NOMO-1 treated with DMSO at 0.1 percent for 48 hours (cell line): ENCODE measurements at regions not wholly inside any gene's neighbourhood (a gene's known extent, or its start where the extent isn't known, plus 50 kb on each side); places are given as distances from the start of the nearest gene placed in this dataset.
"Not testable (repeated sequence)": the region's sequence is repeated elsewhere in the genome, so short reads cannot be mapped to it uniquely, and the experiment has no call there.

ENCODE experiments used
- DNase-seq: peaks from one replicate; lab custom pipeline; 2025; ENCODE audit not compliant: unreplicated experiment; lab: John Stamatoyannopoulos, UW

DNA sequence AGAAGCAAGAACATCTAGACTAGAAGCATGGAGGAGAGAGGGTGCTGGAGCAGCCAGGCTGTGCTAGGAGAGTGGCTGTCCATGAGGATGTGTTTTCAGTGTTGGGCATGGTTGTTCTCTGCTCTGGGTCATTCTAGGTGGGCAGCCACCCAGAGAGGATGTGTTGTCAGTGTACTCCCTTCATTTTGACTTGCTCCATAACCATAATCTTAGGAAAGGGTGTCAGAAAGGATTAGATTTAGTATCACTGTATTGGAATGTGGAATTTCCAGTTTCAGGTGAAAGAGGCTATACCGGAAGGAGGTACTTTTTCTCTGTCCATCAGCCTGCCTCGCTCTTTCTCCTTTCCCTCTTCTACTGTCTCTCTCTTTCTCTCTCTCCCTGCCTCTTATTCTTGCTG is 474.5 kb upstream of the PODXL start:
- DNase-seq: no peak

DNA sequence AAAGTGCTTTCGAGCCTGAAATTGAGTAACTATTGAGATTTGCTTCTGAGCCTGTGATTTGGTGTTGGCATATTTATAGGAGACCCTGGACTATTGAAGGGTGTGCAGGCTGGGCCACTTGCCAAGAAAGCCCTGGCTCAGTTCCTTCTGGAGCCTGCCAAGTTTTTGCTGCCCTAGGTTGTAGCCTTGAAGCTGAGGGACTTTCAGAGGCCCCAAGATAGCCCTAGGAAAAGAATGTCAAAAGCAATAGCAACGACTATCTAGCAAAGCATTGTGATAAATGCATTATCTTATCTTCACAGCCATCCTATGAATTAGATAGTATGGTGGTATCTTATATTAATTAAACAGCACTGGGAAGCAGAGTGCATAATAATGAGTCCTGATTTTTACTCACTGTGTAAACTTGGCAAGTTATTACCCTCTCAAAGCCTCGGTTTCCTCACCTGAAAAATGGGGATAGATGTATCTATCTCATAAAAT is 473.7 kb upstream of the PODXL start:
- DNase-seq: no peak

DNA sequence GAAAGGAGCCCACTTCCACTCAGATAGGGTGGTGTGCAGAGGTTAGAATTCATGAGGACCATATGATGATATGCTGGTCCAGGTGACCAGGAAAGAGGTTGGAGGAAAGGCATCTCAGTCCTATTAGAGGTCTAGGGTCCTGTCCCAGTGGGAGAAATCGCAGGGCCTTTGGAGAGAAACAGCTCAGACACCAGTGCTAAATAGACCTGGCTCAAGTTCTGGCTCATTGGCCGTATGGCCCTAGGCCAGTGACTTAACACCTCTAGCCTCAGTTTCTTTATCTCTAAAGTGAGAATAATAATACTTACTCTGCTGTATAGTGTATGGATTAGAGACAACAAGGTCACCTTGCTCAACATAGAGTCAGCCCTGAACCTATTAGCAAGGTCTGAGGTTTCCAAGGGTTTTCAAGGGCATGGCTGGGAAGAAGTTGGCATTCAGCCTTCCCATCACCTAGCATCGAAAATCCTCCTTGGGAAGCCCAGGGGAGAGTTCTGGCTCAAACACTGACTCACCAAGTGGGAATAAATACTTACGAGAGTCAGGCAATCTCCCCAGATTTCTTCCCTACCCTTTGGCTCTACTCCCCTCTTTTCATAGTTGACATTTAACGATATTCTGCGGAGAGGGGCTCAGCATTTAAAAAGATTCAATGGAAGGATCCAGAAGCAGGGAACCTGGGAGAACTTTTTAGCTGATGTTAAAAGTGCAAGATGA is 473.1 kb upstream of the PODXL start:
- DNase-seq: no peak

DNA sequence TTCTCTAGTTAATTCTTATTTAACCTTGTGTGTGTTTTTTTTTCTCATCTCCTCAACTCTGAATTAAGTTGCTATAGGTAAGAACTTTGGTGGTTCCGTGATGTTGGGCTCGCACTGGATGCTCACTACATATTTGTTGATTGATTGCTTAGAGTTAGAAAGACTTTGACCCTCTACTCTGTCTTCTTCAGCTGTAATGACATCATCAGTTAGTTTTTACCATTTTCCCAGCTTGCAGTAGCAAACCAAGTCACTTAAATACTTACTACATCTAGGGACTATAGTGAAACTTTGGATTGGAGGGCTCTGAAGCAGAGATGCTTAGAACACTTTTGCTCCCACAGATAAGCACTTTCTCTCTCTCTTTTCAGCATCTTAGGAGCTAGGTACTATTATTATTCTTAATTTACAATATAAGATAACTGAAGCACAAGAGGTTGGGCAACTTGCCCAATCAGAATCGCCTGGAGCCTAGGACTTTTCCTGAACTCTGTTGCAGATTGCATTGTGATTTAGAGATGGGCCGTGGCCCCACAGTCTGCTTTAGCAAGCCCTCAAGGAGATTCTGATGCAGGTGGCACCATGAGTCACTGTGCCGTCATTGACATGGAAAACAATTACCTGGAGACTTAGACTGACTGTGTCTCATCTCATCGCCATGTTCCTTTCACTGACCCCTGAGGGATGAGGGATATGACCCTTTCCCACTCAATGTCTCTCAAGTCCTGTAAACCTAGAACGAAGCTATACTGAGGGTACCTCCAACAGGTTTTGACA is 471.9 kb upstream of the PODXL start:
- no peak for DNase-seq

DNA sequence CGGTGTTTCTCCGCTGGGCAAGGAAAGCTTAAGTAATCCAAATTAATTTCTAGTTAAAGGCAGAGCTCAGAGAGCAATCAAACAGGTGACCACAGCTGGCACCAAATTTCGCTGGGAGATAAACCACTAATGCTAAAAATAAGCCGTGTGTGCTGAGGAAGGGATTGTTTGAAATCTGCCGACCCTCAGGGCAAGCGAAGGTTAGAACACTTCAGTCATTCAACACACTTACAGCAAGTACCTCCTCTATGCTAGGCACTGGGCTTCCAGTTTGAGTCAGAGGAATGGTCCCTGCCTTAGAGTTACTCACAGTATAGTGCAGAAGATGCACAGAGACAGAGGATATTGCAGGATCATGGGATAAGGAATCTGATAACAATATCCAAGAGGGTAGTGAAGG is 467.9 kb upstream of the PODXL start:
- DNase-seq: no peak

DNA sequence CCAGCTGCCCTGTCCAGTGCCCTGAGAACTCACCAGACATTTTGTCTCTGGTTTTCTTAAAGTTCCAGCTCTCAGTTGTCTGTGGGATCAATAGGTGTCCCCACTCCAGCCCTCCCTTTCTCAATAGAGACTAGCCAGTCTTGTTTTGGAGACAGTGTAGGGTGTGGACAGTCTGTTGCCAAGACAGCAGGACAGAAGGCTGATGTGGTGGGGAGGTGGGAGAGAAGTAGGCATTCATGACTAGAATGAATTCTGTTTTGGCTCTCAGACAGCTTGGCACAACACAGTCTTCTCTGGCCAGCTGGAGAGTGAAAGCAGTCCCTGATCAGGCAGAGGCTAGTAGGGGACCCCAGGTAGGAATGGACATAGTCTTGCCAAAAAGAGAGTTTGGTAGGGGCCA is 467.0 kb upstream of the PODXL start:
- no peak for DNase-seq

DNA sequence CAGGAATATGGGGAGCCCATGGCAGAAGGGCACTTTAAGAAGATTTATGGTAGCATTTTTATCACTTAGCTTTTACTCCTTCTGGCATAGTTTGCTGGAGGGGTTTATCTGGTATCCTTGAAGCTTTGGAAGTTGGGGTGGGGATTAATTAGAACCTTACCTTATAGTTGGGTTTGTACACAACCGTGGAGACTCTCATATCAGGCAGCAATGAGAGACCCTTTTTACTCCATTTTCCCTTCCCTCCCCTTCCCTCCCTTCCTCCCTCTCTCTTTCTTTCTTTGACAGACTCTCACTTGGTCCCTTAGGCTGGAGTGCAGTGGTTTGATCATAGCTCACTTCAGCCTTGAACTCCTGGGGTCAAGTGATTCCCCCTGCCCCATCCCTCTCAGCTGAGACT is 465.8 kb upstream of the PODXL start:
- DNase-seq: no peak

DNA sequence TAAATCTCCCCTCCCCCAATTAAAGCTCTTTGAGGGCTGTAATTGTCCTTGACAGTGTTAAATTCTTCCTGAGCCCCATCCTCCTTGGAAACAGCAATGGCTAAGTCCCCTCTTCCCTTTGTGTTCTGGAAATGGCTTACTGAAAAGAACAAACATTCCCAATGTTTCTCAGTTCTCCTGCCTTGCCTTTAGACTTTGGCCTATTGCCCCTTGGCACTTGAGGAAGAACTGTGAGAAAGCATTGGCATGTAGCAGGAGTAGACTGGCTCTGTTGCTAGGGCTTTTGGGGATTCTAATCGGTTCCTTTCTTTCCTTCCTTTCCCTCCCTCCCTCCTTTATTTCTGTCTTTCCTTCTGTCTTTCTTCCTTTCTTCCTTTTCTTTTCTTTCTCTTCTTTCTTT is 463.3 kb upstream of the PODXL start:
- no peak for DNase-seq

DNA sequence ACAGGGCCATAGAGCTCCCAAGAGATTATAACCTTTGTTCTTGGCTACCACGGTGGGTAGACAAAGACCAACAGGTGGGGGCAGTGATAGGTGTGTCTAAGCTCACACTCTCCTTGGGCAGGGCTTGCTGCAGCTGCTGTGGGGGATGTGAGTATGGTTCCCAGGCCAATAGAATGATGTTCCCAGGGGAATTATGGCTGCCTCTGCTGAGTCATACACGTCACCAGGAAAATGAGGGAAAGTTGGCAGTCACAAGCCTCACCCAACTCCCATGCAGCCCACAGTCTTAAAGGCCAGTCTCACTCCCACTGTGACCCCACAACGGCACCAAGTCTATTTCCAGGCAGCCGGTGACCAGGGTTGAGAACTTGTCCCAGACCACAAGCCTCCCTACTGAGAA is 453.4 kb upstream of the PODXL start:
- no peak for DNase-seq

DNA sequence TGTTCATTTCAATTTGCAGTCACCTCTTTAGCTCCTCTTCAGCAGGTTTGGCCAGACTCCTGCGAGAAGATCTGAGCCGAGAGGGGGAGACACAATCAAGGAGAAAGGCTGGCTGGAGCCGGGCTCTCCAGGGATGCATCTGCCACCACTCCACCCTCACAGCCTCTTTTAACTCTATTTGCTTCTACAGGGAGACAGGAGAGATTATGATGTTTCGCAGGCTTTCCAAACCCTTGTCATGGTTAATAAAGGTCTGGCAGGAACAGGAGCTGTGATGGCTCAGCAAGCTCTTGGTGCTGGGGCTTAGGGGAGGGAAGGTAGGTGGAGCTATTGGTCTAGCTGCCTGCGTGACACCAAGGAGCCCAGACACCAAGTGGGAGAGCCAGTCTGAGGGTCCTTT is 448.1 kb upstream of the PODXL start:
- DNase-seq: no peak

DNA sequence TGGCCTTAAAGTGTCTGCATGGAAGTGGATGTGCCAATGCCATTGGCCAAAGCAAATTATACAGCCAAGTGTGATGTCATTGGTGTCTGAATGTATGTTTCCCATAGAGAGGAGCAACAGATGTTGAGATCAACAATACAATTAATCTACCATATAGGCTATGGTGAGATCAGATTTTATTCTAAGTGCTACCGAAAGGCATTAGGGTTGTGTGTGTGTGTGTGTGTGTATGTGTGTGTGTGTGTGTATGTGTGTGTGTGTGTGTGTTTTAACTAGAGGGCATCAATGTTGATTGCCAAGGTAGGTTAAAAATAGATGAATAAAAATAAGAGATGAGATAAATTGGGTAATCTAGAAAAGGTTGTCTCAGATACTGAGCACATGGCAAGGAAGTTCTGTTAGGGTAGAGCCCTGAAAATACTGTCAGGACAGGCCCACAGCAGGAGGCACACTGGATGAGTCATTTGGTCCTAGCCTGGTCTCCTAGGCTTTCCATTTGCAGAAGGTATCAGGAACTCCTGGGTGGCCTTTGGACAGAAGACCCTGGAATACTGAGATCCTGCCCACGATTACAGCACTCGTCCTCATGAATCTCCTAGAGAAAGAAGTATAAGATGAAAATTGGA is 446.0 kb upstream of the PODXL start:
- DNase-seq: no peak

DNA sequence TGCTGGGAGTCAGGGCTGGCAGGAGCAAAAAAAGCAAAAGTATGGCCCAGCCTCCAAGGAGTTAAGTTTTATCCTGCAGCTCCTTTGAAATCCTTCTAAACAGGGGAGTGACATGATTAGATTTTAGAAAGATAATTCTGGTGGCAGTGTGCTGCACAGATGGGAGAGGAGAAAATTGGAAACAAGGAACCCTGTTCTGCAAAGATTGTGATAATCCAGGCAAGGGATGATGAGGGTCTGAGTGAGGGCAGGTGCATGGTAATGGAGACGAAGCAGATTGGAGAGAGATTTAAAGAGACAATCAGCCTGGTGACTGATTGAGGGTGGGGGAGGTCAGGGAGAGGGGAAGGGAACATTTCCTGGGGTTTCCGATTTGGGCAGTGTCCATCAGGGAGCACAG is 444.7 kb upstream of the PODXL start:
- no peak for DNase-seq

DNA sequence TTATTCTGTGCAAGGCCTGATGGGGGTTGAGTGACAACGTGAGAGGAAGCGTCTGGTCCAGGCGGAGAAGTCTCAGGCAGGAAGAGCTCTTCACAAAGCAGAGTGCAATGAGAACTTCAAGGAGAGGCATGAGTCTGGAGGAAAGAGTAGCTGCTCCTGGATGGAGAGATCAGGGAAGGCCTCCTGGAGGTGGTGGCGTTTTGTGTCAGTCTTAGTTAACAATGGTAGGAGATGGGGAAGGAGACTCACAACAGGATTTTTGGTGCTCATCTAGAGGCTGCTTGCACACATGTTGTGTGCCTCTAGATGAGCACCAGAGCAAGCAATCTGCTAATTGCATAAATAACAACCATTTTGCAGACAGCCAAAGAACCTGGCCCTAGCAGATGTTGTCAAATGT is 442.8 kb upstream of the PODXL start:
- DNase-seq: no peak

DNA sequence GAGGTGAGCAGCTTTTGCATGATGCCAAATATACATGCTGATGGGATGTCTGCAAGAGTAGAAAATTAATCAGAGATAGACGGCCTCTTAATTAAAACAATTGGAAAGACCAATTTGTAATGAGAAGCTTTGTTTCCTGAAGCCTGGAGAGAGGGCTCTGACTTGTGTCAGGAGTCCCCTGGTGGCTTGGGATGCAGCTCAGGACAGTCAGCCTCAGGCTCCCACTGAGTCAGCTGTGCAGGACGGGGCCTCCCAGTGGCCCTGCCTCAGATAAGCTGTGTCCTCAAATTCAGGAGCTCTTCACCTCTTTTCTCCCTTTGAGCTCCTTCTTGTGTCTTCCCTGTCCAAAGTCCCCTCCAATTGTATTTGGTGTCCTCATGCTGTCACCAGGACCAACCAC is 438.9 kb upstream of the PODXL start:
- DNase-seq: no peak

DNA sequence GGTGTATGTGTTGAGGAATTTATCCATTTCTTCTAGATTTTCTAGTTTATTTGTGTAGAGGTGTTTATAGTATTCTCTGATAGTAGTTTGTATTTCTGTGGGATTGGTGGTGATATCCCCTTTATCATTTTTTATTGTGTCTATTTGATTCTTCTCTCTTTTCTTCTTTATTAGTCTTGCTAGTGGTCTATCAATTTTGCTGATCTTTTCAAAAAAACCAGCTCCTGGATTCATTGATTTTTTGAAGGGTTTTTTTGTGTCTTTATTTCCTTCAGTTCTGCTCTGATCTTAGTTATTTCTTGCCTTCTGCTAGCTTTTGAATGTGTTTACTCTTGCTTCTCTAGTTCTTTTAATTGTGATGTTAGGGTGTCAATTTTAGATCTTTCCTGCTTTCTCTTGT is 424.6 kb upstream of the PODXL start:
- DNase-seq: not testable (repeated sequence)

DNA sequence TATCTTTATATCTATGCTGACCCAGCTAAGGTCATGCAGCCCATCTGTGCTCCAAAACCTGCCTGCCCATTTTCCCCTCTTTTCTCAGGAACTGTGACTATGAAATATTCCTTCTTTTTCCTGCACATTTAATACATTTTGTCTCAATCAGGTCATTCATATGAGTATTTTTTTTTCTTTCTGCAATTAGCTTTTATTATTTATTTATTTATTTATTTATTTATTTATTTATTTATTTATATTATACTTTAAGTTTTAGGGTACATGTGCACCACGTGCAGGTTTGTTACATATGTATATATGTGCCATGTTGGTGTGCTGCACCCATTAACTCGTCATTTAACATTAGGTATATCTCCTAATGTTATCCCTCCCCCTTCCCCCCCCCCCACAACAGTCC is 421.7 kb upstream of the PODXL start:
- DNase-seq: not testable (repeated sequence)

DNA sequence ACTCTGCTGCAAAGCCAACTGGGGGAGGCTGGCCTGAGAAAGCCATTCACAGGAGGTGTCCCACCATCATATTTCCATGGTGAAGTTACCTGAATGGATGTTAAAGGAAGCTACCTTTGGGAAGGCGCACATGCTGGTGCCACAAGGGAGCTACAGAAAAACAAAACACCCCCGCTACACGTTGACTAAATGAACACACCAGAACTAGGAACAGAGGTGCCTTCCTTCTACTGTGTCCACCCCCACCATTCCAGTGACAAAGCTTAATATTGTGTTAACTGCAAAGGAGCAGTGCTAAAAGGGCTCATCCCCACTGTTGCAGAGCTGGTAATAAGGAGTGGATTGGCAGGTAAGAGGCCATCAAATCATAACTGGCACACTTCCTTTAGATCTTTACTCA is 420.0 kb upstream of the PODXL start:
- DNase-seq: no peak

DNA sequence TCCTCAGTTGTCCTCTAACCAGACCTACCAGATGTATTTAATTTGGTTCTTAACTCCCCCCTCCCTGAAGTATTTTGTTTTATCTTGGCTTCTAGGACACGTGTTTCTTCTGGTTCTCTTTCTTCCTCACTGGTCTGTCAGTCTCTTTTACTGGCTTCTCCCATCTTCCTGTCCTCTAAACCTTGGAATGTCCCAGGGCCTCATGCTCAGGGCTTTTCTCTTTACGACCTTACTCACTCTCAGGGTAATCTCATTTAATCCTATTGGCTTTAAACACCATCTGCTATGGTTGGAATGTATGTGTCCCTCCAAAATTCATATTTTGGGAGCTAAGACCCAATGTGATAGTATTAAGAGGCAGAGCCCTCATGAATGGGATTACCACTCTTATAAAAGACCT is 418.2 kb upstream of the PODXL start:
- DNase-seq: no peak

DNA sequence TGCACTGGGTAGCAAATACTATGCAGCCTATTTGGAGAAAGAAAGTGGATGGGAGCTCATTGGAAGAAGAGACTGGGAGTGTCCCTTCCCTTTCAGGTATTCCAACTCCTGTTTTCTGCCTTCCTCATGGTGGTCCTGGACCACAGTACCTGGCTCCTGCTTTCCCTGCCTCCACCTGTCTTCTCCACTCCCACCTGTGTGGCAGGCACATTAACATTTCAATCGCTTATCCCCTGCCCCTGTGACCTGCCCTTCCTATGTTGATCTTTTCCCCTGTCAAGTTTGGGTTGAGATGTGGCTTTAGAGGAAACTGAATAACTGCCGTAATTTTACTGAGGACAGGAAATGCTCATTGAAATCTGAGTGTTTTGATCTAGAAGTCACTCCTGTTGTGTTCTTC is 415.8 kb upstream of the PODXL start:
- DNase-seq: no peak

DNA sequence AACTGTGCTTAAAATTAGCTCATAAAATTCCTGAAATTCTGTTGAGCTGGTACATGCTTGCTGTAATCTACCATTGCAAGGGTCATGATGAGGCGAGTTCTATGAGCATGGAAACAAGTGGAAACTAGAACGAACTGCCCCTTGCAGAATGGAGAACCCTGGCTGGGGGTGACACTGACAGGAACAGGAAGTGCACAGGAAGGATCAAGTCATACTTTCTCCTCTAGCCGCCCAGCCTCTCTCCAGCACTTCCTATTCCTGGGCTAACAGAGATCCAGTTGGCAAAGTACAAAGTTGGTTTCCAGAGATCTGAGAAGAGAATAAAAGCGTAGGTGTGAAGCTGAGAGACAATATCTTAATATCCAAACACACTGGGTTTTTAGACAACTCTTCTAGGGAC is 414.2 kb upstream of the PODXL start:
- DNase-seq: no peak

DNA sequence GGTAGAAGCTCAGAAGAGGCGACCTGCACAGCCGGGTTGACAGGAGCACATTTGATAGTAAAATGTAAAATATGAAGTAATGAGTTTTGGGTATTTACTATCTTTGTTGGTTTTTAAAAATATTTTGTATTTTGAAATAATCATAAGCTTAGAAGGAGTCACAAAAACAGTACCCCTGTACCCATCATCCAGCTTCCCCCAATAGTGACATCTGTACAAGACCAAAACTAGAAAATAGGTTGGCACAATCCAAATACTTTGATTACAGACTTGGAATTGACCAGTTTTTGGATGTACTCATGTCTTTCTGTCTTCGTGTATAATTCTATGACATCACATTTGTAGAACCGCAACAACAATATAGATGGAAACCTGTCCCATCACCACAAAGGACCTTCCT is 413.1 kb upstream of the PODXL start:
- DNase-seq: no peak

DNA sequence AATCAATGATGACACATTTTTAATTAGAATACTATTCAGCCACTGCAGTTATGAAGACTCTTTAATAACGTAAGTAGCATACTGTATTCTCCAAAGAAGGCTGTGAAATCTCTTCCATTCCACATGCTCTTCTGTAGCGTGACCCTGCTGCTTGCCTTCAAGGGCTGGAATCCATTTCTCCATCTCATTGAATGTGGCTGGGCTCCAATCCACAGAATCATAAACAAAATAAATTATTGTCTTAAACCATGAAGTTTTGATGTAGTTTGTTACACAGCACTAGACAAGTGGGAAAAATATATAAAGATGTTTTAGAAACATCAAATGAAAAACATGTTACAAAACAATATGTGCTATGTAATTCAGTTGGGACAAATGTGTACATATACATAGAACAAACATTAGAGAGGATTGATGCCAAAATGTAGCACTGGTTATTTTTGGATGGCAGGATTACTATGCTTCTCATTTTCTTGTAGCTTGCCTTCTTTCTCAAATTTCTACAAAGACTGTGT is 410.8 kb upstream of the PODXL start:
- DNase-seq: no peak
